WTC11 (cell line): ENCODE measurements at regions not wholly inside any gene's neighbourhood (a gene's known extent, or its start where the extent isn't known, plus 50 kb on each side); places are given as distances from the start of the nearest gene placed in this dataset.

Source experiments
- ATAC-seq: fragments of 200-7000 bp; cut with Tn5 transposase; 2 replicates; pipeline ENCODE4 v1.10.0; 2021; ENCODE audit warnings: mild to moderate bottlenecking, moderate library complexity
- CTCF ChIA-PET: fragments of 300-600 bp; sonication (Branson Sonifier 250); formaldehyde crosslinking; loops from one replicate; lab custom pipeline; 2021; ENCODE audit warnings: antibody characterized with exemption; lab: Charles Lee
- POLR2A ChIA-PET: fragments of 350-600 bp; sonication (Branson Sonifier 250); formaldehyde crosslinking; loops from one replicate; lab custom pipeline; 2021; ENCODE audit warnings: antibody characterized with exemption; lab: Charles Lee
- DNase-seq: peaks from one replicate; pipeline ENCODE4 v3.0.0; 2021; ENCODE audit warnings: low spot score
- H3K27ac Mint-ChIP-seq: 2 replicates; pipeline ENCODE4 v1.8.0; 2021; ENCODE audit warnings: mixed read lengths
- H3K27me3 Mint-ChIP-seq: 2 replicates; pipeline ENCODE4 v1.8.0; 2021; ENCODE audit warnings: low read depth, mild to moderate bottlenecking, moderate library complexity, mixed read lengths
- H3K36me3 Mint-ChIP-seq: 2 replicates; pipeline ENCODE4 v1.8.0; 2021; ENCODE audit warnings: mixed read lengths
- H3K4me1 Mint-ChIP-seq: 2 replicates; pipeline ENCODE4 v1.8.0; 2022; ENCODE audit warnings: mixed read lengths
- H3K4me3 Mint-ChIP-seq: 2 replicates; pipeline ENCODE4 v1.8.0; 2021; ENCODE audit warnings: mild to moderate bottlenecking, moderate library complexity, mixed read lengths
- H3K9me3 Mint-ChIP-seq: 2 replicates; pipeline ENCODE4 v1.8.0; 2021; ENCODE audit warnings: mixed read lengths
- ARID4B ChIP-seq: sonication (generic); formaldehyde crosslinking; IDR thresholded peaks from 2 replicates; pipeline ENCODE4 v1.8.0; 2023; ENCODE audit warnings: missing genetic modification reagents, mild to moderate bottlenecking, borderline replicate concordance
- CBFB ChIP-seq: sonication (generic); formaldehyde crosslinking; IDR thresholded peaks from 2 replicates; pipeline ENCODE4 v1.8.1; 2022; ENCODE audit warnings: mild to moderate bottlenecking, low read depth, missing genetic modification reagents
- CDX4 ChIP-seq: fragments of 250-450 bp; sonication (Bioruptor Pico); IDR thresholded peaks from 2 replicates; pipeline ENCODE4 v1.9.0; 2021; ENCODE audit warnings: moderate library complexity, mild to moderate bottlenecking, inconsistent platforms, borderline replicate concordance
- CTCF ChIP-seq: fragments of 200-600 bp; IDR thresholded peaks from 2 replicates; pipeline ENCODE4 v1.8.0; 2022; ENCODE audit warnings: antibody characterized with exemption
- E2F1 ChIP-seq: sonication (generic); formaldehyde crosslinking; IDR thresholded peaks from 2 replicates; pipeline ENCODE4 v1.8.0; 2022; ENCODE audit warnings: mild to moderate bottlenecking, missing genetic modification reagents
- E2F5 ChIP-seq: sonication (generic); formaldehyde crosslinking; IDR thresholded peaks from 2 replicates; pipeline ENCODE4 v1.8.1; 2022; ENCODE audit warnings: mild to moderate bottlenecking, moderate library complexity, missing genetic modification reagents
- ERG ChIP-seq: fragments of 250-450 bp; sonication (Bioruptor Pico); IDR thresholded peaks from 2 replicates; pipeline ENCODE4 v1.8.0; 2021; ENCODE audit warnings: mild to moderate bottlenecking
- ESRRA ChIP-seq: sonication (generic); formaldehyde crosslinking; IDR thresholded peaks from 2 replicates; pipeline ENCODE4 v1.8.1; 2022; ENCODE audit warnings: mild to moderate bottlenecking, missing genetic modification reagents, borderline replicate concordance
- GTF2I ChIP-seq: fragments of 250-450 bp; sonication (Bioruptor Pico); conservative IDR thresholded peaks from 2 replicates; pipeline ENCODE4 v1.4.0; 2021; ENCODE audit warnings: mild to moderate bottlenecking
- IRF1 ChIP-seq: sonication (generic); formaldehyde crosslinking; IDR thresholded peaks from 2 replicates; pipeline ENCODE4 v1.8.0; 2023; ENCODE audit warnings: missing genetic modification reagents
- JAZF1 ChIP-seq: fragments of 250-450 bp; sonication (Bioruptor Pico); IDR thresholded peaks from 2 replicates; pipeline ENCODE4 v1.9.0; 2021; ENCODE audit warnings: moderate library complexity, mild to moderate bottlenecking, inconsistent platforms
- NR3C1 ChIP-seq: sonication (generic); formaldehyde crosslinking; conservative IDR thresholded peaks from 2 replicates; pipeline ENCODE4 v1.8.1; 2023; ENCODE audit warnings: low read depth, mild to moderate bottlenecking, missing genetic modification reagents
- PREB ChIP-seq: sonication (generic); formaldehyde crosslinking; IDR thresholded peaks from 2 replicates; pipeline ENCODE4 v1.8.1; 2022; ENCODE audit warnings: mild to moderate bottlenecking, missing genetic modification reagents, moderate library complexity, borderline replicate concordance
- SOX15 ChIP-seq: fragments of 250-450 bp; sonication (Bioruptor Pico); IDR thresholded peaks from 2 replicates; pipeline ENCODE4 v1.9.0; 2021; ENCODE audit warnings: mild to moderate bottlenecking
- SP1 ChIP-seq: sonication (generic); formaldehyde crosslinking; conservative IDR thresholded peaks from 2 replicates; pipeline ENCODE4 v1.8.1; 2022; ENCODE audit warnings: missing genetic modification reagents
- STAT6 ChIP-seq: sonication (generic); formaldehyde crosslinking; conservative IDR thresholded peaks from 2 replicates; pipeline ENCODE4 v1.8.1; 2023; ENCODE audit warnings: mild to moderate bottlenecking, low read depth, missing genetic modification reagents, moderate library complexity
- ZNF263 ChIP-seq: sonication (generic); formaldehyde crosslinking; IDR thresholded peaks from 2 replicates; pipeline ENCODE4 v1.8.1; 2022; ENCODE audit warnings: low read depth, mild to moderate bottlenecking, moderate library complexity, missing genetic modification reagents
- ZNF396 ChIP-seq: fragments of 250-450 bp; sonication (Bioruptor Pico); IDR thresholded peaks from 2 replicates; pipeline ENCODE4 v1.8.0; 2021; ENCODE audit warnings: mild to moderate bottlenecking, moderate library complexity, borderline replicate concordance
- ZNF416 ChIP-seq: fragments of 250-450 bp; sonication (Bioruptor Pico); IDR thresholded peaks from 2 replicates; pipeline ENCODE4 v1.9.0; 2021; ENCODE audit warnings: mild to moderate bottlenecking, inconsistent platforms
- ZSCAN18 ChIP-seq: fragments of 250-450 bp; sonication (Bioruptor Pico); IDR thresholded peaks from 2 replicates; pipeline ENCODE4 v2.1.2; 2022; ENCODE audit warnings: mild to moderate bottlenecking, moderate library complexity

GRCh38 chr13:31032528-31033113 is 100.2 kb downstream of the TEX26 start:
- POLR2A ChIA-PET: no interaction called here
- Mint-ChIP-seq H3K4me1 (no peaks in the 10 kb centered on the region), H3K27me3 (no peaks in the 10 kb centered on the region; the same call in 1 of the 2 replicates), H3K27ac (no peak overlapping the region), H3K9me3 (peaks cover 10% of the 10 kb centered on the region), H3K36me3 (no peaks in the 10 kb centered on the region), H3K4me3 (no peak overlapping the region)
- no peak for DNase-seq
- TF ChIP-seq ZNF416 (CRISPR knock-in tag): no peak
- no peak for TF ChIP-seq CBFB (CRISPR knock-in tag)
- TF ChIP-seq GTF2I: no peak
- TF ChIP-seq CTCF: no peak
- no peak for TF ChIP-seq ZSCAN18 (CRISPR knock-in tag)
- TF ChIP-seq ARID4B (CRISPR knock-in tag): no peak
- TF ChIP-seq PREB (CRISPR knock-in tag): no peak
- TF ChIP-seq ESRRA (CRISPR knock-in tag): no peak
- TF ChIP-seq SOX15 (CRISPR knock-in tag): no peak
- TF ChIP-seq E2F1 (CRISPR knock-in tag): no peak
- no peak for TF ChIP-seq JAZF1 (CRISPR knock-in tag)
- no peak for TF ChIP-seq CDX4 (CRISPR knock-in tag)
- no peak for TF ChIP-seq ZNF263 (CRISPR knock-in tag)
- TF ChIP-seq ZNF396 (CRISPR knock-in tag): no peak
- no peak for TF ChIP-seq E2F5 (CRISPR knock-in tag)
- no peak for TF ChIP-seq STAT6
- no peak for TF ChIP-seq NR3C1 (CRISPR knock-in tag)
- TF ChIP-seq SP1 (CRISPR knock-in tag): no peak
- no peak for TF ChIP-seq IRF1 (CRISPR knock-in tag)
- no peak for TF ChIP-seq ERG (CRISPR knock-in tag)
- CTCF ChIA-PET: interaction anchor here (0.6 to 1.0 kb wide), 2 partner anchors 12 to 19 kb away, joined by 3 read pairs; no protein-coding TSS in a partner anchor
- no peak for ATAC-seq
